SK-N-MC (cell line): ENCODE measurements at regions not wholly inside any gene's neighbourhood (a gene's known extent, or its start where the extent isn't known, plus 50 kb on each side); places are given as distances from the start of the nearest gene placed in this dataset.

Source experiments
- DNase-seq: peaks from one replicate; pipeline ENCODE4 v3.0.0-alpha.2; 2011; ENCODE audit warnings: low read depth, low spot score
- H3K27ac ChIP-seq: fragments of 200-600 bp; sonication (generic); 2 replicates; pipeline ENCODE4 v1.5.1; 2016; ENCODE audit warnings: mixed run types
- H3K36me3 ChIP-seq: fragments of 200-600 bp; sonication (generic); 2 replicates; pipeline ENCODE4 v1.6.1; 2017; ENCODE audit warnings: antibody characterized with exemption, low read length, mixed read lengths; ENCODE audit not compliant: insufficient read depth
- H3K4me3 ChIP-seq: fragments of 200-600 bp; sonication (generic); 2 replicates; pipeline ENCODE4 v1.5.1; 2016
- H3K9ac ChIP-seq: fragments of 200-600 bp; sonication (generic); 2 replicates; pipeline ENCODE4 v1.8.0; 2017; ENCODE audit warnings: mixed run types, mixed read lengths; ENCODE audit not compliant: insufficient read length
- H3K9me3 ChIP-seq: fragments of 200-600 bp; sonication (generic); 2 replicates; pipeline ENCODE4 v1.6.1; 2017; ENCODE audit warnings: low read depth, mild to moderate bottlenecking, antibody characterized with exemption, low read length, moderate library complexity, mixed read lengths
- EZH2 ChIP-seq: fragments of 200-600 bp; sonication (generic); IDR thresholded peaks from one replicate; pipeline ENCODE4 v1.6.1; 2017; ENCODE audit warnings: antibody characterized with exemption
- FOXP2 ChIP-seq: optimal IDR thresholded peaks from 2 replicates; pipeline ENCODE3; 2011; ENCODE audit warnings: mild to moderate bottlenecking, moderate library complexity; ENCODE audit not compliant: insufficient read depth; ENCODE audit errors: extremely low read length, control extremely low read depth
- POLR2AphosphoS5 ChIP-seq: IDR thresholded peaks from 2 replicates; pipeline ENCODE4 v1.6.1; 2012; ENCODE audit warnings: mild to moderate bottlenecking, low read depth, low read length, borderline replicate concordance

GRCh38 chr2:41947701-41948396, 100.0 kb upstream of the PKDCC start:
- TF ChIP-seq POLR2AphosphoS5 (no peak), FOXP2 (no peak), EZH2 (no peak)
- Histone ChIP-seq H3K27ac (no peak overlapping the region), H3K9ac (no peak overlapping the region), H3K4me3 (no peak overlapping the region), H3K9me3 (no peaks in the 10 kb centered on the region), H3K36me3 (no peaks in the 10 kb centered on the region)
- no peak for DNase-seq

DNA sequence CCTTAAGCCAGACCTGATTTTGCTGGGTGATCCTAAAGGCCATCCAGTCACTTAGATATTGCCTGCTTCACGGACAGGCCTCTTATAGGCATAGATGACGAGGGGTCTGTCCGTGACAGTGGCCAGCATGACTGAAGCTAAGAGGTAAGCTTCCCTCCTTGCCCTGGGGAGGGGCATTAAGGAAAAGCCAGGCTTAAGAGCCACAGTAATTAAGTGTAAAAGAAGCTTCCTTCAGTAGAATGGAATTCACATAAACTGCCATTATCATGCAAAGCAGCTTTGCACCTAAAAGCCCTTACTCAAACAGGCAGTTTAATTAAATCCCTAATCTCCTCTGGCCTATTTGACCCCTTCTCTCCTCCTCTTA, 99.4 kb upstream of the PKDCC start:
- no peaks in the 10 kb centered on the region for H3K9me3 ChIP-seq
- H3K9ac ChIP-seq: no peak overlapping the region
- TF ChIP-seq EZH2: no peak
- no peak for TF ChIP-seq POLR2AphosphoS5
- no peak for TF ChIP-seq FOXP2
- no peak overlapping the region for H3K27ac ChIP-seq
- H3K36me3 ChIP-seq: no peaks in the 10 kb centered on the region
- H3K4me3 ChIP-seq: no peak overlapping the region
- no peak for DNase-seq

DNA sequence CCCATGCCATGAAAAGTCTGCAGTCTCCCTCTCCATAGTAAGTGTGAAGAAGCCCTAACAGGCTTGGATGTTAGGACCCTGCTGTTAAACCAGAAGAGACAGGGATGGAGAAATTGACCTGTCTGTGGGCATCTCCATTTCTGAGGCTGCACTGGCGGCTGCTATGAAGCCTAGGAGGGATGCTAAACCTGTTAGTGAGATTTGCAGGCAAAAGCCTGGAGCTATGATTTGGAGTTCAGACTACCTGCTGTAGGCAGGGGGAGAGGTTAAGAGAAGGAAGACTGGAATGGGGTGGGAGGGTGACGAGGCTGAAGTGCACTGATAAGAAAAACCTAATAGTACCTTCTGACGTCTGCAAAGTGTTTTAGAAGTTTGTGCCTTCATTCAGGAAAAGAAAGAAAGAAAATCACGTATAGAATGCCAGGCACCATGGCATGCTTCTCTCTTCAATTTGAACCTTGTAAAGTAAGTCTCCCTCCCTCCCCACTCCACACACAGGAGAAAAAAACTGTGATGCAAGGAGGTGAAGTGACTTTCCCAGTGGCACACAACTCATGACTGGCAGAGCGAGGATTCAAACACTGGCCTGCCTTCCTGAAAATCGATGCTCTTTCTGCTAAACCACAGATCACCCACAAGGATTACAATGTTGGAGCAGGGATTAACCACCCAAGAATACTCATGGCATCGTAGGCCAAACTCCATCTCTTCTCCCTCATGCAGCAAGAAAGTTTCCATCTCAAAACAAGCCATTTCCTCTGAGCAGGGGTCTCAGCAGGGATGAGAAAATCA, 98.5 kb upstream of the PKDCC start:
- no peak overlapping the region for H3K9ac ChIP-seq
- H3K9me3 ChIP-seq: no peaks in the 10 kb centered on the region
- no peak for DNase-seq

DNA sequence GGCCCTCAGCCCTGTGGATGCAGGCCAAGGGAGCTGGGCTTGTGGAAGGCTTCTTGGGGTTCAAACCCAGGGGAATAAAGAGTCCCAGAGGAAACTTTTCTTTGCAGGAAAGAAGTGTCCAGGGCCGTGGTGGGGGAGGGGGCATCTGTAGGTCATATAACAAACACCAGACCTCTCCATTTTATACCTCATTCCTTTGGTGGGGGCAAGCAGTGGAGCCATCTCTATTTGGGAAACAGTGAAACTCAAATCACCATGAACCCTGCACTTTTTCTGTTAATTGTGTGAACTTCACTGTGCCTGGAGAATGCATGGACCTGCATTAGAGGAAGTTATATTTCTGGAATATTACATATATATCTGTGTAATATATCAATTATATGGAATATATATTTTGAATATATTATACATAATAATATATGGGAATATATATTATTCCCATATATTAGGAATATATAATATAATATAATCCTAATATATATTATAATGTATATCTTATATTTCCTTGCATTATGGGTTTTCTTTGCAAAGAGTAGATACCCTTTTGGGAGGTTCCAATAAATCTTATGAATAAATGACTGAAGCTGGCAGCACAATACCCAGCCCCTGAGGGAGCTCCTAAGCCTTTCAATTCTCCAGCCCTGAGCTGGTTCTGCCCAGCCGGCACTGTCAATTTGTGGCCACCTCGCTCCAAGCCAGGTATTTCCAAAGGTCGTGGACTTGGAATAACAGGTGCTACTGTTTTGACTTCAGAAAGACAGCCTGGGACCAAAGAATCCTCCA, 97.7 kb upstream of the PKDCC start:
- H3K4me3 ChIP-seq: no peak overlapping the region
- no peak overlapping the region for H3K9ac ChIP-seq
- H3K27ac ChIP-seq: no peak overlapping the region
- no peaks in the 10 kb centered on the region for H3K9me3 ChIP-seq
- DNase-seq: no peak
- no peaks in the 10 kb centered on the region for H3K36me3 ChIP-seq
- TF ChIP-seq FOXP2 (no peak), EZH2 (no peak), POLR2AphosphoS5 (no peak)

More for the DNA sequence above, 98.5 kb upstream of the PKDCC start:
- no peaks in the 10 kb centered on the region for H3K36me3 ChIP-seq
- H3K27ac ChIP-seq: no peak overlapping the region
- no peak overlapping the region for H3K4me3 ChIP-seq
- TF ChIP-seq FOXP2 (no peak), EZH2 (no peak), POLR2AphosphoS5 (no peak)

- Histone ChIP-seq H3K36me3 (no peaks in the 10 kb centered on the region), H3K9me3 (no peaks in the 10 kb centered on the region), H3K27ac (no peak overlapping the region), H3K9ac (no peak overlapping the region), H3K4me3 (no peak overlapping the region)
- no peak for DNase-seq
- TF ChIP-seq EZH2 (no peak), POLR2AphosphoS5 (no peak), FOXP2 (no peak)
Measured at GRCh38 chr2:41950666-41950960, 97.2 kb upstream of the PKDCC start.

DNA sequence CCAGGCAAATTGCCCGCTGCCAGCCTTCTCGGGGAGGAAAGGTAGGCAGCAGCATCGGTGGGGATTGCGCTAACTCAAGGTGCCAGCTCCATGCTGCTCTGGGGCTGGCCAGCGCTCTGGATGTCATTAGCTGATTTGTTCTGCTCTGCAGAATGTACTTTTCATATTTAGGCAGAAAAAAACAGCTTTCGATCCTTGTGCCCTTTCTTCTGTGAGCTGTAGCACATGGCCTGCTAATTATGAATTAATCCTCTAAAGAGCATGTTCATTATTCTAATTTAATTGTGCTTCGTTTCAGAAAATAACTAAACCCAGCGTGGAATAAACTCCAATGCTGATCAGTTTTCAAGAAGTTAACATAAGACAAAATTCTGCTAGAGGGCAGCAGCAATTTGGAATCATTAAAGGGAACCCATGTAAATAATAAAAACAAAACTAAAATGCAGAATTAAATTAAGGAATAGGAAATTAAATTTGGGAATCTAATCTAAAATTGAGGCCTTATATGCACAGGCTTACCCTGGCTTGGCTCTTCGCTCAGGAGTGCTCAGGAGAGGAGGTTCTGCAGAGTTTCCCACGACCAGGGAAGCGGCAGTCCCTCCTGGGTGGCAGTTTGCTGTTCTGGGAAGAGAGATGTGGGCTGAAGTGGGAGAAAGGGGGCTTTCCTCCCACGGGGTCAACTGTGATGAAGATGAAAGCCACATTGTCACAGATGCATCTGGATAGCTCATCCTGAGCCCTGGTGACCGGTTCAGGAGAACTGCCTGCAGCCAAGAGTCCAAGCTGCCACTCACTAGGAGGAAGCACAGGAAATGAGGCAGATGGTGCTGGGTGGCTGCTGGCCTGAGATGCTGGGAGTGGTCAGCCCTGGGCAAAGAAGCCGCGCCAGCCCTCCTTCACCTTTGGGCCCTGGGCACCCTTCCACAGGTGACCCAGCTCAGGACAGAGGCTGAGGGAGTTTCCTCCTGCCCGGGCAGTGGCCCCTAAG, 93.2 kb upstream of the PKDCC start:
- Histone ChIP-seq H3K36me3 (no peaks in the 10 kb centered on the region), H3K27ac (no peak overlapping the region)
- DNase-seq: no peak

DNA sequence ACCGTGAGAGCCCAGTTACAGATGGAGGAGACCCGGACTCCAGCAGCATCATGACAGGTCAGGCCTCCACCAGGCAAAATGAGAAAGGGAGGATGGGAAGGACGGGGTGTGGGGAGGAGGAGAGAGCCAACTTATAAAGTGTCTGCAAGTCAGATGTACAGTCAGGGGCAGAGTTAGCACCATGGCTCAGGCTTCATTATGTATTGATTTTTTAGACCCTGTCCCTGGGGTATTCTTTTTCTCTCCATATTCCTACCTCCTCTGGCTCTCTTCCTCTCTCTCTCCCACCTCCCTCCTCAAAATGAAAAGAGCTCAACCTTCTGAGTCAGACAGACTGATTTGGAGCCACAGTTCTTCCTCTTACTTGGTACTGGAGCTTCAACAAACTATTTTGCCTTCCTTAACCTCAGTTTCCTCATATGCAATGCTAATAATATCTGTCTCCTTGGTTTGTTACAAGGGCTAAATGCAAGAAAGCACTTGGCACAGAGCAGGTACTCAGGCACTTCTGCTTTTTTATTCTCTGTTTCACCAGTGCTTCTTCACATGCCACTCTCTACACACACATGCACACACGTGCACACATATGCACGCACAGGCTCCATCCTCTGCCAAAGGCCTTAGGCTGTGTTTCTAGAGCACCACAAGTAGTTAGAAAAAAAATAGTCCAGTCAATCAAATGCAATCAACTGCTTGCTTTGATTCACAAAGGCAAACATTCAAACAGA, 92.3 kb upstream of the PKDCC start:
- Histone ChIP-seq H3K9me3 (no peaks in the 10 kb centered on the region), H3K4me3 (no peak overlapping the region), H3K9ac (no peak overlapping the region), H3K36me3 (no peaks in the 10 kb centered on the region), H3K27ac (no peak overlapping the region)
- TF ChIP-seq EZH2: no peak
- TF ChIP-seq FOXP2: no peak
- no peak for TF ChIP-seq POLR2AphosphoS5
- no peak for DNase-seq

More for the DNA sequence above, 93.2 kb upstream of the PKDCC start:
- Histone ChIP-seq H3K9ac (no peak overlapping the region), H3K4me3 (no peak overlapping the region), H3K9me3 (no peaks in the 10 kb centered on the region)
- no peak for TF ChIP-seq POLR2AphosphoS5
- TF ChIP-seq EZH2: no peak
- no peak for TF ChIP-seq FOXP2
